Fibroblast of pulmonary artery (primary cell): ENCODE measurements at regions not wholly inside any gene's neighbourhood (a gene's known extent, or its start where the extent isn't known, plus 50 kb on each side); places are given as distances from the start of the nearest gene placed in this dataset.
"Not testable (repeated sequence)": the region's sequence is repeated elsewhere in the genome, so short reads cannot be mapped to it uniquely, and the experiment has no call there.

Experiments used
- DNase-seq: peaks from one replicate; pipeline ENCODE4 v3.0.0-alpha.2; 2010; ENCODE audit warnings: low read depth
- H3K4me3 ChIP-seq: replicated peaks from 2 replicates; pipeline ENCODE4 v1.5.1; 2011; ENCODE audit warnings: low read depth, mild to moderate bottlenecking, control low read depth, low read length, moderate library complexity
- TF ChIP-seq, protein P1 (sequence below): IDR thresholded peaks from 2 replicates; pipeline ENCODE4 v1.5.1; 2011; ENCODE audit warnings: mild to moderate bottlenecking, control low read depth, low read length, inconsistent platforms; ENCODE audit errors: missing control alignments

DNA sequence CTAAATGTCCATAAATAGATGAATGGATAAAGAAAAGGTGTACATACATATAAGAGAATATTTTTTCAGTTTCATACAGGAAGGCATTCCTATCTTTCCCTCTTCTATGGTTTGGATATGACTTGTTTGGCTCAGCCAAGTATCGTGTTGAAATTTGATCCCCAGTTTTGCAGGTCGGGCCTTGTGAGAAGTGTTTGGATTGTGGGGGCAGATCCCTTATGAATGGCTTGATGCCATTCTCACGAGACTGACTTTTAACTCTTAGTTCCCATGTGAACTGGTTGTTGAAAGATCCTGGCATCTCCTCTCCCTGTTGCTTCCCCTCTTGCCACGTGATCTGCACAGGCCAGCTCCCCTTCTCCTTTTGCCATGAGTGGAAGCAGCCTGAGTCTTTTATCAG, 421.1 kb upstream of the FTMT start:
- no peak overlapping the region for H3K4me3 ChIP-seq
- no peak for DNase-seq
- TF ChIP-seq, protein P1, sequence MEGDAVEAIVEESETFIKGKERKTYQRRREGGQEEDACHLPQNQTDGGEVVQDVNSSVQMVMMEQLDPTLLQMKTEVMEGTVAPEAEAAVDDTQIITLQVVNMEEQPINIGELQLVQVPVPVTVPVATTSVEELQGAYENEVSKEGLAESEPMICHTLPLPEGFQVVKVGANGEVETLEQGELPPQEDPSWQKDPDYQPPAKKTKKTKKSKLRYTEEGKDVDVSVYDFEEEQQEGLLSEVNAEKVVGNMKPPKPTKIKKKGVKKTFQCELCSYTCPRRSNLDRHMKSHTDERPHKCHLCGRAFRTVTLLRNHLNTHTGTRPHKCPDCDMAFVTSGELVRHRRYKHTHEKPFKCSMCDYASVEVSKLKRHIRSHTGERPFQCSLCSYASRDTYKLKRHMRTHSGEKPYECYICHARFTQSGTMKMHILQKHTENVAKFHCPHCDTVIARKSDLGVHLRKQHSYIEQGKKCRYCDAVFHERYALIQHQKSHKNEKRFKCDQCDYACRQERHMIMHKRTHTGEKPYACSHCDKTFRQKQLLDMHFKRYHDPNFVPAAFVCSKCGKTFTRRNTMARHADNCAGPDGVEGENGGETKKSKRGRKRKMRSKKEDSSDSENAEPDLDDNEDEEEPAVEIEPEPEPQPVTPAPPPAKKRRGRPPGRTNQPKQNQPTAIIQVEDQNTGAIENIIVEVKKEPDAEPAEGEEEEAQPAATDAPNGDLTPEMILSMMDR, result no peak

DNA sequence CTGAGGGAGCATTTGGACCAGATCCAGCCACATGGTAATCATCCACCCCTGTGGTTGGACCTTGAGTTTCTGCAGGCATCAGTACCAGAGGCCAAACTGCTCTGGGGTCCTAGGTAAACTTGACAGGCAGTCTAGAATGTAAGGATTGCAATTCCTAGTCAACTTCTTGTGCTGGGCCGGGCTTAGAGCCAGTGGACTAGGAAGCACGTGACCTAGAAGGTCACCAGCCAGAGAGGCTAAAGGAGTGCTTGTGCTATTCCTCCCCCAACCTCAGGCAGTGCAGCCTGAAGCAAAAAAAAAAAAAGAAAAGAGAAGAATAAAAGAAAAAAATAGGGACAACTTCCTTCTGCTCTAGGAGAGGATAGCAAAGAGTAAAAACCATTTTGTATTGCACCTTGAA, 406.2 kb upstream of the FTMT start:
- DNase-seq, result no peak
- TF ChIP-seq, protein P1, result no peak
- no peak overlapping the region for H3K4me3 ChIP-seq

DNA sequence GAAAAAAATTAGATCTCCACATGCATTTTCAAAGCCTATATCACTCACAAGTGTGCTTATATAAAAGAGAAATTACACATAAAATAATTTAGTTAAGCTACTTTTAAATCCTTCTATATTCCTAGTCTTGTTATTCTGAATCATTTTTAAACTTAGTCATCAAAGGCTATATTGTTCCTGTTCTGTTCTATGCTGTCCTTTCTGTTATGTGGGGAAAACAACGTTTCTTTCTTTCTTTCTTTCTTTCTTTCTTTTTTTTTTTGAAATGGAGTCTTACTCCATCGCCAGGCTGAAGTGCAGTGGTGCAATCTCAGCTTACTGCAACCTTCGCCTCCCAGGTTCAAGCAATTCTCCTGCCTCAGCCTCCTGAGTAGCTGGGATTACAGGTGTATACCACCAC, 389.2 kb upstream of the FTMT start:
- TF ChIP-seq, protein P1, result no peak
- no peak overlapping the region for H3K4me3 ChIP-seq
- no peak for DNase-seq

DNA sequence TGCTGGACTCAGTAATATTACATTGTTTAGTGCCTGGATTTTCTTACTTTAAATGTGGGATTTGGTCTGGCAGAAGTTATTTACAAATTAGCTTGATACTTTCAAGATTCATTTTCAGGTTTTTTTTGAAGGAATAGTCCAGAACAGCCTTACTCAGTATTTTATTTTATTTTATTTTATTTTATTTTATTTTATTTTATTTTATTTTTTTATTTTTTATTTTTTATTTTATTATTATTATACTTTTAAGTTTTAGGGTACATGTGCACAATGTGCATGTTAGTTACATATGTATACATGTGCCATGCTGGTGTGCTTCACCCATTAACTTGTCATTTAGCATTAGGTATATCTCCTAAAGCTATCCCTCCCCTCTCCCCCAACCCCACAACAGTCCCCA, 380.5 kb upstream of the FTMT start:
- not testable (repeated sequence) for DNase-seq, H3K4me3 ChIP-seq

DNA sequence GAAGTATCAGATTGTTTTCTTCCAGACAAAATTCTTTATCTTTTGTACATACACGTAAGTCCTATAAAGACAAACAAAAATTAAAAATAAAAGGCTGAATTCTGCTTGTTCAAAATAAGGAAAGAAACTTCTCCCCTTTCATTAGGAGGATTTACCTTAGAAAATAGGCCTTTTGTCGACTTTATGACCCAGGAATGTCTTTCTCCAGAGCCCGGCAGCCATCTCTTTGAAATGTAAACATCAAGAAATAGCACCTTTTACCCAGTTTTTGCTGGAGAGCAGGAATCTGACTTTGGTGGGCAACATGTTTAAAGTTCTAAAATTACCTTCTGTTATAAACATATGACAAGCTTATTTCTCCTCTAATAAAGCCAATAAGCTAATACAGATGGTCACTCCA, 373.0 kb upstream of the FTMT start:
- TF ChIP-seq, protein P1, result no peak
- DNase-seq, result no peak
- no peak overlapping the region for H3K4me3 ChIP-seq

DNA sequence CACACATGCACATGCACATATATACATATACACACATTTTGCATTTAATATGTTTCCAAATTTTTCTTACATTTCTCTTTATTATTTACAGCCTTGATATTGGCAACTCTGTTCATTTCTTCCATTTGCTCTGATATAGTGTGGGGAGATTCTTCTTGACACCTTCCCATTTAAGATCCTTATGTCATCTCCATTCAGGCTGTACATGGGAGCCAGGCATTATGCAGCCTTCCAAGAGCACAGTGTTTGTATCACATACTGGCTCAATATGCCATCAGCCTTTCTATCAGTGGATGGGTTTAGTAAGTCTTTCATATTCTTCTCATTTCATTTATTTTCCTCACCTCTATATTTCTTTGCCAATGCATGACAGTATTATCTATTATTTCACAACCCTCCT, 372.3 kb upstream of the FTMT start:
- DNase-seq, result no peak
- no peak overlapping the region for H3K4me3 ChIP-seq
- TF ChIP-seq, protein P1, result no peak

DNA sequence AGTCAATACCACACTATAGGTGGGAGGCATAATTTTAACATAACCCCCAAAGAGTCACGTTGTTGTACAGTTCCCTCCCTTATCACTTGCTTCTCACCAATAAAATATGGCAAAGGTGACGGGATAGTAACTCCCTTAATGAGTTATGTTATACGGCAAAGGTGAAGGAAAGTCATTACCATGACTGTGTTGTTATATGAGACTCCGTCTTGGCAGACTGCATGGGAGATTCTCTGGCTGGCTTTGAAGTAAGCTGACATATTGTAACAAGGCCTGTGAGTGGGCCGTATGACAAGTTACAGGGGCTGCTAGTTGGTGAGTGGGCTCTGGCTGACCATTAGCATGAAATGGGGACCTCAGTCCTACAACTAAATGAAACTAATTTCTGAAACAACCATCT, 366.4 kb upstream of the FTMT start:
- no peak overlapping the region for H3K4me3 ChIP-seq
- TF ChIP-seq, protein P1, result no peak
- no peak for DNase-seq

DNA sequence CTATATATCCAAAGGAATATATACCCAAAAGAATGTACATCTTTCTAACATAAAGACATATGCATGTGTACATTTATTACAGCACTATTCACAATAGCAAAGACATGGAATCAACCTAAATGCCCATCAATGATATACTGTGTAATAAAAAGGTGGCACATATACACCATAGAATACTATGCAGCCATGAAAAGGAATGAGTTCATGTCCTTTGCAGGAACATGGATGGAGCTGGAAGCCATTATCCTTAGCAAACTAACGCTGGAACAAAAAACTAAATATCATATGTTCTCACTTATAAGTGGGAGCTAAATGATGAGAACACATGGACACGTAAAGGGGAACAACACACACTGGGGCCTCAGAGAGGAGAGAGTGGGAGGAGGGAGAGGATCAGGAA, 365.7 kb upstream of the FTMT start:
- not testable (repeated sequence) for DNase-seq, H3K4me3 ChIP-seq
